ENCODE measurements at regions not wholly inside any gene's neighbourhood (a gene's known extent, or its start where the extent isn't known, plus 50 kb on each side); places are given as distances from the start of the nearest gene placed in this dataset.

- Histone ChIP-seq H3K36me3 (replicated peaks in 1 of 2; ENCODE audit: insufficient read depth in 1 of 2, low read depth in 2 of 2) (no peaks in the 10 kb centered on the region), H3K27ac (no peak overlapping the region), H3K27me3 (no peaks in the 10 kb centered on the region), H3K9me3 (no peaks in the 10 kb centered on the region), H3K4me1 (no peaks in the 10 kb centered on the region), H3K4me3 (no peak overlapping the region)
- ATAC-seq (no peak), DNase-seq (no peak)
- intact Hi-C loops (cut with DNase I): no loop called here
- 21 to 36% methylated on average over 2 of the region's 2 CpGs for WGBS, 2 donors
- no peak for TF ChIP-seq POLR2A (IDR thresholded peaks at IDR 0.05)
- TF ChIP-seq CTCF (IDR thresholded peaks at IDR 0.05): no peak
Observed at GRCh38 chr18:28485918-28486317, 309.0 kb upstream of the CDH2 start.

- Histone ChIP-seq H3K4me3 (no peak overlapping the region), H3K9me3 (no peaks in the 10 kb centered on the region), H3K4me1 (no peaks in the 10 kb centered on the region), H3K27me3 (no peaks in the 10 kb centered on the region), H3K36me3 (replicated peaks in 1 of 2; ENCODE audit: insufficient read depth in 1 of 2, low read depth in 2 of 2) (no peaks in the 10 kb centered on the region), H3K27ac (no peak overlapping the region)
- no peak for DNase-seq
- no peak for ATAC-seq
- TF ChIP-seq POLR2A (IDR thresholded peaks at IDR 0.05) (no peak), CTCF (IDR thresholded peaks at IDR 0.05) (no peak)
- intact Hi-C loops (cut with DNase I): no loop called here
Observed at GRCh38 chr18:28485210-28485801, 308.4 kb upstream of the CDH2 start.

GRCh38 chr18:28478531-28478930 is 301.6 kb upstream of the CDH2 start:
- ATAC-seq: no peak

GRCh38 chr18:28476302-28476701 is 299.4 kb upstream of the CDH2 start:
- ATAC-seq (no peak), DNase-seq (no peak)
- TF ChIP-seq CTCF (IDR thresholded peaks at IDR 0.05) (no peak), POLR2A (IDR thresholded peaks at IDR 0.05) (no peak)
- H3K4me1 ChIP-seq: no peaks in the 10 kb centered on the region
- no peak overlapping the region for H3K27ac ChIP-seq
- no peaks in the 10 kb centered on the region for H3K36me3 ChIP-seq (replicated peaks in 1 of 2; ENCODE audit: insufficient read depth in 1 of 2, low read depth in 2 of 2)
- H3K27me3 ChIP-seq: no peaks in the 10 kb centered on the region
- H3K4me3 ChIP-seq: no peak overlapping the region
- H3K9me3 ChIP-seq: no peaks in the 10 kb centered on the region
- 62 to 70% methylated on average over 2 of the region's 2 CpGs for WGBS, 2 donors
- intact Hi-C loops (cut with DNase I): no loop called here

More at GRCh38 chr18:28478531-28478930, 301.6 kb upstream of the CDH2 start:
- intact Hi-C loops (cut with DNase I): no loop called here
- DNase-seq: no peak
- H3K27ac ChIP-seq: no peak overlapping the region
- WGBS, 2 donors: 38 to 54% methylated on average over 1 of the region's 1 CpG
- H3K4me1 ChIP-seq: no peaks in the 10 kb centered on the region
- no peaks in the 10 kb centered on the region for H3K27me3 ChIP-seq
- TF ChIP-seq POLR2A (IDR thresholded peaks at IDR 0.05) (no peak), CTCF (IDR thresholded peaks at IDR 0.05) (no peak)
- no peaks in the 10 kb centered on the region for H3K36me3 ChIP-seq (replicated peaks in 1 of 2; ENCODE audit: insufficient read depth in 1 of 2, low read depth in 2 of 2)
- no peak overlapping the region for H3K4me3 ChIP-seq
- H3K9me3 ChIP-seq: no peaks in the 10 kb centered on the region

GRCh38 chr18:28469946-28470345 is 293.0 kb upstream of the CDH2 start:
- H3K27me3 ChIP-seq: no peaks in the 10 kb centered on the region
- no peaks in the 10 kb centered on the region for H3K9me3 ChIP-seq
- ATAC-seq (no peak), DNase-seq (no peak)
- H3K27ac ChIP-seq: no peak overlapping the region
- no peak for TF ChIP-seq POLR2A (IDR thresholded peaks at IDR 0.05)
- H3K4me1 ChIP-seq: no peaks in the 10 kb centered on the region
- H3K36me3 ChIP-seq (replicated peaks in 1 of 2; ENCODE audit: insufficient read depth in 1 of 2, low read depth in 2 of 2): no peaks in the 10 kb centered on the region
- 27 to 31% methylated on average over 2 of the region's 2 CpGs for WGBS, 2 donors
- intact Hi-C loops (cut with DNase I): no loop called here
- no peak overlapping the region for H3K4me3 ChIP-seq

All from body of pancreas (tissue), 4 donors.